BJ (cell line): ENCODE measurements at regions not wholly inside any gene's neighbourhood (a gene's known extent, or its start where the extent isn't known, plus 50 kb on each side); places are given as distances from the start of the nearest gene placed in this dataset.

Experiments
- CTCF ChIA-PET: fragments of 350-600 bp; formaldehyde crosslinking; extraction: SDS; loops from one replicate; lab custom pipeline; 2021; ENCODE audit warnings: antibody characterized with exemption, inconsistent platforms; lab: Yijun Ruan, JAX
- POLR2A ChIA-PET: fragments of 300-600 bp; sonication (Branson Sonifier 250); formaldehyde crosslinking; extraction: SDS; loops from one replicate; lab custom pipeline; 2021; ENCODE audit warnings: antibody characterized with exemption; lab: Charles Lee
- DNase-seq: peaks from one replicate; pipeline ENCODE4 v3.0.0-alpha.2; 2011; ENCODE audit warnings: low read depth
- H3K27me3 ChIP-seq: 2 replicates; pipeline ENCODE4 v1.6.0; 2011; ENCODE audit warnings: low read length; ENCODE audit not compliant: control insufficient read depth, insufficient read depth
- H3K36me3 ChIP-seq: 2 replicates; pipeline ENCODE4 v1.5.1; 2011; ENCODE audit warnings: low read length; ENCODE audit not compliant: control insufficient read depth, insufficient read depth
- H3K4me3 ChIP-seq: 2 replicates; pipeline ENCODE4 v1.5.1; 2011; ENCODE audit warnings: low read depth, mild to moderate bottlenecking, control low read depth, low read length
- TF ChIP-seq, protein P1 (sequence below): IDR thresholded peaks from 2 replicates; pipeline ENCODE4 v1.5.1; 2011; ENCODE audit warnings: low read depth, mild to moderate bottlenecking, control low read depth, inconsistent platforms, low read length, moderate library complexity; ENCODE audit not compliant: insufficient read depth

DNA sequence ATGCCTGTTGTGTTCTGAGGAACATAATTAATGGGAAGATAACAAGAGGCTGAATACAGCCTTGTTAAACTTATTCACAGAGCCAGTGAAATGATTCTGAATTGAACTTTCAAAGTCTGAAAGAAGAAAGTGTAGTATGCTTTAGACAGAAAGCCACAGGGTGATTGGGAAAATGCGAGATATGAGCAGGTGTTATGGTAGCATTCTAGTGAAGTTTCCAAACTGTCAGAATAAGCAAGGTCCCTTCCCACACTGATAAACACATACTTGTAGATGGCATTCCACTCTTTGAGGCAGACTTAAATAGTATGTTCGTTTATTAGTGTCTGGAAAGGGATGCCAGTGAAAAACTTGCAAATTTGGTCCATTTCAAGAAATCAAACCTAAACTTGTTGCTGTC lies 70.5 kb upstream of the ITPRID2 start:
- TF ChIP-seq, protein P1, sequence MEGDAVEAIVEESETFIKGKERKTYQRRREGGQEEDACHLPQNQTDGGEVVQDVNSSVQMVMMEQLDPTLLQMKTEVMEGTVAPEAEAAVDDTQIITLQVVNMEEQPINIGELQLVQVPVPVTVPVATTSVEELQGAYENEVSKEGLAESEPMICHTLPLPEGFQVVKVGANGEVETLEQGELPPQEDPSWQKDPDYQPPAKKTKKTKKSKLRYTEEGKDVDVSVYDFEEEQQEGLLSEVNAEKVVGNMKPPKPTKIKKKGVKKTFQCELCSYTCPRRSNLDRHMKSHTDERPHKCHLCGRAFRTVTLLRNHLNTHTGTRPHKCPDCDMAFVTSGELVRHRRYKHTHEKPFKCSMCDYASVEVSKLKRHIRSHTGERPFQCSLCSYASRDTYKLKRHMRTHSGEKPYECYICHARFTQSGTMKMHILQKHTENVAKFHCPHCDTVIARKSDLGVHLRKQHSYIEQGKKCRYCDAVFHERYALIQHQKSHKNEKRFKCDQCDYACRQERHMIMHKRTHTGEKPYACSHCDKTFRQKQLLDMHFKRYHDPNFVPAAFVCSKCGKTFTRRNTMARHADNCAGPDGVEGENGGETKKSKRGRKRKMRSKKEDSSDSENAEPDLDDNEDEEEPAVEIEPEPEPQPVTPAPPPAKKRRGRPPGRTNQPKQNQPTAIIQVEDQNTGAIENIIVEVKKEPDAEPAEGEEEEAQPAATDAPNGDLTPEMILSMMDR: no peak
- DNase-seq: no peak
- POLR2A ChIA-PET: no interaction called here
- Histone ChIP-seq H3K27me3 (no peaks in the 10 kb centered on the region), H3K36me3 (no peaks in the 10 kb centered on the region), H3K4me3 (no peak overlapping the region)
- CTCF ChIA-PET: interaction anchor here (1.1 kb wide), 1 partner anchor 11 kb away, joined by 3 read pairs; no protein-coding TSS in a partner anchor

DNA sequence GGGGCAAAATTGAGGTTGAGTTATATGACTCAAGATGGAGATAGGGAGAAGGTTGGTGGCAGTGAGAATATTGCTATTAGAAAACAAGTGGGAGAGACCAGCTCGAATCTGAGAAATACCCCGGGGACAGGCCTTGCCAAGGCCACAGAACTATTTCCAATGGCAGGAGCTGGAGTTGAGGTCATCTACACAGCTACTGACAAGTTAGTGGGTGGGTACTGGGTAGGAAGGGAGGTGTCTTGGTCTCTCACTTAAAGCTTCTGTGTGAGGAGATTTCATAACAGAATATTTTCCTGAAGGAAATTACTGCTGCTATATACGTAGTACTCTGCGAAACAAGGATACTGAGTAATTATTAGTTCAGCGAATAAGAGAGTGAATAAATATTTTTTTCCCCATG lies 69.4 kb upstream of the ITPRID2 start:
- no peaks in the 10 kb centered on the region for H3K36me3 ChIP-seq
- TF ChIP-seq, protein P1: no peak
- POLR2A ChIA-PET: no interaction called here
- CTCF ChIA-PET: interaction anchor here (1.1 kb wide), 1 partner anchor 10 kb away, joined by 3 read pairs; no protein-coding TSS in a partner anchor
- DNase-seq: no peak
- H3K27me3 ChIP-seq: no peaks in the 10 kb centered on the region
- H3K4me3 ChIP-seq: no peak overlapping the region

GRCh38 chr2:181823405-181823804 lies 68.1 kb upstream of the ITPRID2 start:
- Histone ChIP-seq H3K27me3 (no peaks in the 10 kb centered on the region), H3K36me3 (no peaks in the 10 kb centered on the region), H3K4me3 (no peak overlapping the region)
- POLR2A ChIA-PET: no interaction called here
- no peak for DNase-seq
- CTCF ChIA-PET: no interaction called here
- TF ChIP-seq, protein P1: no peak

DNA sequence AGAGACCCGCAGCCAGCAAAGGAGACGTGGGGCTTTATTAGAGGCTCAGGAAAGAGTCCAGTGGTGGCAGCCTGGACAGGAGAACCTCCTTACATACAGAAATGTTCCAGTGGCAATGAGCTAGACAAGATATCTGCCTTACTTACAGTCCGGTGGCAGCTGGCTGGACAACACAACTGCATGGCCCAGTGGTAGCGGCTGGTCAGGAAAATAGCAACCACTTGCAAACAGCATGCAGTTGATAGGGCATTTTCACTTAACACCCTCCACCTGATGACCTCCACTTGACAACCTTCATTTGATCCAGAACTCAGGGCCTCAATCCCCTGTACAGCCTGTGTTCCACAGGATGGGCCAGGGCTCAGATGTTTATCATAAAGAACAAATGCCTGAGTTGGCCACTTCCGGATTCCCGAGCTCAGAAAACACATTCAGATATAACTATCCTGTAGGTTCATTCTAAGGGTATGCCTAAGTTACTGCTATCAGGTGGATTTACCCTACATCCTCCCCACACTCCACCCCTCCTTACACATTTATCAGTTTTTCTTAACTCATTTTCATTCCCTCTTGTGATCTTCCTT lies 63.3 kb upstream of the ITPRID2 start:
- Histone ChIP-seq H3K27me3 (no peaks in the 10 kb centered on the region), H3K36me3 (no peaks in the 10 kb centered on the region), H3K4me3 (no peak overlapping the region)
- ChIA-PET POLR2A (no interaction called here), CTCF (no interaction called here)
- DNase-seq: no peak
- TF ChIP-seq, protein P1: no peak

- H3K36me3 ChIP-seq: no peaks in the 10 kb centered on the region
- no peaks in the 10 kb centered on the region for H3K27me3 ChIP-seq
- POLR2A ChIA-PET: no interaction called here
- TF ChIP-seq, protein P1: no peak
- H3K4me3 ChIP-seq: no peak overlapping the region
- CTCF ChIA-PET: interaction anchor here (1.1 kb wide), 1 partner anchor 12 kb away, joined by 4 read pairs; no protein-coding TSS in a partner anchor
- no peak for DNase-seq
Measured at GRCh38 chr2:181829230-181829629, 62.3 kb upstream of the ITPRID2 start.
